DMS153 treated with DMSO at 0.1 percent for 48 hours (cell line): ENCODE measurements at regions not wholly inside any gene's neighbourhood (a gene's known extent, or its start where the extent isn't known, plus 50 kb on each side); places are given as distances from the start of the nearest gene placed in this dataset.

ENCODE experiments used
- DNase-seq: peaks from one replicate; lab custom pipeline; 2025; ENCODE audit not compliant: unreplicated experiment; lab: John Stamatoyannopoulos, UW

DNA sequence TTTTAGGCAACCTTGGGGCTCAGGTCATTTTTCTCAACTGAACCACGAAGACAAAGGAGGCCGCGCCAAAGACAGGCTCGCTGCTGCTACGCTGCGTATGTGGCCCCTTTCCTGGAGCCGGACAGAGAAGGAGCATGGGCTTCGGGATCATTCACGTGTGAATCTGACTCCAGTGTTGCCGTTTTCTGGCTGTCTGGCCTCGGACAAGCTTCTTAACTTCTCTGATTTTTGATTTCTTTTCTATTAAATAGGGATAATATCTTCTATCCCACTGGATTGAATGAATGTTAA is 50.8 kb upstream of the ZNF366 start:
- no peak for DNase-seq

DNA sequence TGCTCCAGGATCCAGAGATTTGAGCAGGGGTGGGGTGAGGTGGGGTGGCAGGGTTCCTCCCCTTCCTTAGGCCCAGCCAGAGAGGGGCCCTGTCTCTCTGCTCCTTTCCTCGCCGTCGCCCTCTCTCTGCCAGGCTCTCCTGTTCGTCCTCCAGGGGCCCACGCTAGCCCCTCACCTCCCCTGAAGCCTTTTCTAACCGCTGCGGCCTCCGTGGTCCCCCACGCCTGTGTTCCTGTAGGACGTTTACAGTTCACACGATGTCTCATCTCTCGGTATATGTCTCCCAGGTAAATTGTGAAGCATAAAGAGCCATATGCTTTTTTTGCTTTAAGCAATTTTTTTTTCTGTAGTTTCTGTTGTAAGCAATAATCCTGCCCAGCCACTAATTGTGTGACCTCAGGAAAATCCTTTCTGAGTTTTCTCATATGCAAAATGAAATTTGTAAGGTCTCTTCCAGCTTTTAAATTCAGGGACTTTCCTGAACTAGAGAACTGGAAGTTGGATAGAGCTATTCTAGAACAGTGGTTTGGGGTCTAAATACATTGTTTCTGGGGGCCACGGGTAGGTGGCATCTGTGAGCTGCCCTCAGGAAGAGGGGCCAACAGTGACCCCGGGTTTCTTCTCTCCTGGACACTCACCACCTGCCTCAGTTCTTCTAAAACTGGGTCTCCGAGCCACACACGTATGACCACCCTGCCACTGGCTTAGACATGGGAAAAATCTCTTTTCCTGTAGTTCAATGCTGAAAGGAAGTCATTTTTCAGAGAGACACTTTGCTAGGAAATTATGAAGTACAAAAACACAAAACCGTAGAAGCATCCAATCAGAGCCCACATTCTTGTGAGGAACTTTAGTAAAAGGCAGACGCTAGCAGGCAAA is 50.2 kb upstream of the ZNF366 start:
- no peak for DNase-seq
